Activated T-cell treated with anti-CD3 and anti-CD28 coated beads, Interleukin-2, amount 50 U/mL, for 4 hours (primary cell): ENCODE measurements at regions not wholly inside any gene's neighbourhood (a gene's known extent, or its start where the extent isn't known, plus 50 kb on each side); places are given as distances from the start of the nearest gene placed in this dataset.

Source experiments
- ATAC-seq, 2 donors: fragments of 200-7000 bp; cut with Tn5 transposase; one replicate each; pipeline ENCODE4 v1.10.0; 2021
- DNase-seq: peaks from one replicate; pipeline ENCODE4 v3.0.0-alpha.2; 2020
- H3K27me3 Mint-ChIP-seq: one replicate; pipeline ENCODE4 v1.8.0; 2021; ENCODE audit warnings: low read depth, mixed read lengths
- H3K36me3 Mint-ChIP-seq: one replicate; pipeline ENCODE4 v1.8.0; 2022; ENCODE audit warnings: mixed read lengths; ENCODE audit not compliant: insufficient read depth
- H3K4me1 Mint-ChIP-seq: one replicate; pipeline ENCODE4 v1.8.0; 2021; ENCODE audit warnings: low read depth, mixed read lengths
- H3K4me3 Mint-ChIP-seq: one replicate; pipeline ENCODE4 v1.8.0; 2021; ENCODE audit warnings: mild to moderate bottlenecking, moderate library complexity, mixed read lengths
- H3K9me3 Mint-ChIP-seq: one replicate; pipeline ENCODE4 v1.8.0; 2021; ENCODE audit warnings: mixed read lengths

- Mint-ChIP-seq H3K27me3 (peaks cover 3% of the 10 kb centered on the region), H3K4me1 (no peaks in the 10 kb centered on the region), H3K36me3 (no peaks in the 10 kb centered on the region), H3K9me3 (no peaks in the 10 kb centered on the region), H3K4me3 (no peak overlapping the region)
- ATAC-seq (no peak), DNase-seq (no peak)
Observed at GRCh38 chr4:89549907-89550306, 242.3 kb upstream of the GPRIN3 start.

- no peaks in the 10 kb centered on the region for H3K36me3 Mint-ChIP-seq
- H3K27me3 Mint-ChIP-seq = peaks cover 3% of the 10 kb centered on the region
- no peaks in the 10 kb centered on the region for H3K4me1 Mint-ChIP-seq
- peaks cover 15% of the 10 kb centered on the region for H3K9me3 Mint-ChIP-seq
- no peak for ATAC-seq
- no peak for DNase-seq
- H3K4me3 Mint-ChIP-seq = no peak overlapping the region
Observed at GRCh38 chr4:89545315-89545714, 237.7 kb upstream of the GPRIN3 start.

DNA sequence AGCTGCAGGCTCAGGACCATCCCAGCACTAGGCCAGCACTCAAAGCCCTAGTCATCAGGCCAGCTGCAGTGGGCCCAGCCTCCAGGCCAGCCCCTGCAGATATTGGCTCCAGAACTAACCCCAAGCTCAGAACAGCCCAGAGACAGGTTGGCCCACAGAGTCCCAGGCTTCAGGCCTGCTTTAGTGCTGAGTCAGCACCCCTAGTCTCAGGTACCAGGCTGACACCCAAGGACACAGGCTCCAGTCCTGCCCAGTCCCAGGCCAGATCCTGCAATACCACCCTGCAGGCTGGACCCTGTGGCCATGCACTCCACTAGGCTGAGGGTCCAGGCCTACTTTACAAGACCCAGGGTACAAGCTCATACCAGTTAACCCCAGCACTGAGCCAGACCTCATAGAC, 234.4 kb upstream of the GPRIN3 start:
- ATAC-seq (no peak), DNase-seq (no peak)
- Mint-ChIP-seq H3K4me1 (no peaks in the 10 kb centered on the region), H3K36me3 (no peaks in the 10 kb centered on the region), H3K27me3 (peaks cover 2% of the 10 kb centered on the region), H3K9me3 (peaks cover 15% of the 10 kb centered on the region), H3K4me3 (no peak overlapping the region)

- Mint-ChIP-seq H3K9me3 (peaks cover 19% of the 10 kb centered on the region), H3K27me3 (peaks cover 2% of the 10 kb centered on the region), H3K4me1 (no peaks in the 10 kb centered on the region), H3K4me3 (no peak overlapping the region), H3K36me3 (no peaks in the 10 kb centered on the region)
- DNase-seq (no peak), ATAC-seq (no peak)
Observed at GRCh38 chr4:89539797-89540711, 232.5 kb upstream of the GPRIN3 start.

- no peaks in the 10 kb centered on the region for H3K4me1 Mint-ChIP-seq
- H3K4me3 Mint-ChIP-seq = no peak overlapping the region
- peaks cover 2% of the 10 kb centered on the region for H3K27me3 Mint-ChIP-seq
- DNase-seq = no peak
- ATAC-seq = no peak
- H3K9me3 Mint-ChIP-seq = peaks cover 16% of the 10 kb centered on the region
- H3K36me3 Mint-ChIP-seq = no peaks in the 10 kb centered on the region
Observed at GRCh38 chr4:89539374-89539773, 231.8 kb upstream of the GPRIN3 start.

GRCh38 chr4:89538886-89539285, 231.3 kb upstream of the GPRIN3 start:
- Mint-ChIP-seq H3K4me1 (no peaks in the 10 kb centered on the region), H3K27me3 (peaks cover 5% of the 10 kb centered on the region), H3K9me3 (peaks cover 13% of the 10 kb centered on the region), H3K36me3 (no peaks in the 10 kb centered on the region), H3K4me3 (no peak overlapping the region)
- ATAC-seq = no peak
- DNase-seq = no peak

- no peaks in the 10 kb centered on the region for H3K4me1 Mint-ChIP-seq
- no peak for ATAC-seq
- H3K4me3 Mint-ChIP-seq = no peak overlapping the region
- peaks cover 5% of the 10 kb centered on the region for H3K27me3 Mint-ChIP-seq
- H3K36me3 Mint-ChIP-seq = no peaks in the 10 kb centered on the region
- peaks cover 9% of the 10 kb centered on the region for H3K9me3 Mint-ChIP-seq
- DNase-seq = no peak
Observed at GRCh38 chr4:89538171-89538570, 230.6 kb upstream of the GPRIN3 start.

DNA sequence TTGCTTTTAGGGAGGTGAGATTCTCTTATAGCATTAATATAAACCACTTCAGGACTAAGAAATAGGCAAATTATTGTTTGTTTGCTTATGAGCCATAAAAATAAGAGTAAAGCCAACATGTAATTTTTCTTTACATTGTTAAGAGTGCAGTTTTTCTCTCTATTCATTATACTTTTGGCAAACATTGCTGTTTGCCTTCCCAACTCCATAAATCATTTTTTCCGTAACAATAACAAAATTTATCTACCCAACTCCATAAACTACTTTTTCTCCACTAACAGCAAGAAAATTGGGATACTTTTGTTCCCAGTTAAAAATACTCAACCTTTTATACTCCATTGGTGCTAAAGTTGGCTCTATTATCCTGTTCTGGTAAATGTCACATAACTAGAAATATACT, 229.7 kb upstream of the GPRIN3 start:
- no peaks in the 10 kb centered on the region for H3K4me1 Mint-ChIP-seq
- ATAC-seq = no peak
- H3K36me3 Mint-ChIP-seq = no peaks in the 10 kb centered on the region

DNA sequence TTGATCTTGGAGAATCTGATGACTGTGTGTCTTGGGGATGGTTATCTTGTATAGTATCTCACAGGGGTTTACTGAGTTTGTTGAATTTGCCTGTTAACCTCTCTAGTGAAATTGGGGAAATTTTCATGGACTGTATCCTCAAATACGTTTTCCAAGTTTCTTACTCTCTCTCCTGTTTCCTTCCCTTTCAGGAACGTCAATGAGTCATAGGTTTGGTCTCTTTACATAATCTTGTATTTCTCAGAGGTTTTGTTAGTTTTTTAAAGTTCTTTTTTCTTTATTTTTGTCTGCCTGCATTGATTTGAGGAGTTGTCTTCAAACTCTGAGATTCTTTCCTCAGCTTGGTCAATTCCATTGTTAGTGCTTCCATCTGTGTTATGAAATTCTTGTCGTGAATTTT, 227.7 kb upstream of the GPRIN3 start:
- no peak for ATAC-seq
- no peak for DNase-seq
- no peaks in the 10 kb centered on the region for H3K36me3 Mint-ChIP-seq
- H3K4me1 Mint-ChIP-seq = no peaks in the 10 kb centered on the region
- peaks cover 5% of the 10 kb centered on the region for H3K9me3 Mint-ChIP-seq
- peaks cover 5% of the 10 kb centered on the region for H3K27me3 Mint-ChIP-seq
- no peak overlapping the region for H3K4me3 Mint-ChIP-seq

More for the DNA sequence above, 229.7 kb upstream of the GPRIN3 start:
- DNase-seq = no peak
- peaks cover 5% of the 10 kb centered on the region for H3K27me3 Mint-ChIP-seq
- no peak overlapping the region for H3K4me3 Mint-ChIP-seq
- H3K9me3 Mint-ChIP-seq = peaks cover 5% of the 10 kb centered on the region

- DNase-seq = no peak
- Mint-ChIP-seq H3K9me3 (peaks cover 5% of the 10 kb centered on the region), H3K4me3 (no peak overlapping the region), H3K27me3 (peaks cover 5% of the 10 kb centered on the region), H3K4me1 (no peaks in the 10 kb centered on the region), H3K36me3 (no peaks in the 10 kb centered on the region)
- ATAC-seq = no peak
Observed at GRCh38 chr4:89534356-89534755, 226.8 kb upstream of the GPRIN3 start.

- Mint-ChIP-seq H3K4me1 (peaks cover 11% of the 10 kb centered on the region), H3K9me3 (peaks cover 5% of the 10 kb centered on the region), H3K36me3 (no peaks in the 10 kb centered on the region), H3K27me3 (peaks cover 8% of the 10 kb centered on the region), H3K4me3 (no peak overlapping the region)
- DNase-seq (no peak), ATAC-seq (no peak)
Observed at GRCh38 chr4:89531932-89532640, 224.5 kb upstream of the GPRIN3 start.

DNA sequence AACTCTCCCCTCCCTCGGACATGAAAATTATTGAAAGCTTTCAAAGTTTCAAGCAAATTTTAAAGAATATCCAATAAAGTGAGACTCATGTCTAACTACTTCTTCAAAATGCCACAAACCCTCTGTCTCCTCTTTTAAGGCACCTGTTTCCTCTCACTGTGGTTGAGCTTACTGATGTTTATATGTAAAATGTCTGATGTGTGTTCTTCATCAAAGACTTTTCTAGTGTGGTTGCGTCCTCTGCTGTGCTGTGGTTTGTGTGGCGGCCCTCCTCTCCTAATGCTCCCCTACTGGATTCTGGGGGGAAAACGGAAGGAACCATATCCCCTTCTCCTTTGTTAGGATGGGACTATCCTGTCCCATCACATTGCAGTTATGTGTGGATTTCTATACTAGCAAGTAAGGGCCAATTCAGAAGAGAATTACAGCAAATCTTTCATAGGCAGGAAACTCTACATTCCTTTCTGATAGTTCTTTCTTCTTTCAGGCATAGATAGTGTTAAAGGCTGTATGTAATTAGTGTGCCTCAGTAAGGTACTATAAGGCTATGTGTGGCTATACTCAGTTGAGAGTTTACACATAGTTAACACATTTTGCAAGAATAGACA, 221.0 kb upstream of the GPRIN3 start:
- no peak overlapping the region for H3K4me3 Mint-ChIP-seq
- H3K9me3 Mint-ChIP-seq = no peaks in the 10 kb centered on the region
- peak in 1 of 2 donors; percentile 37 for ATAC-seq
- no peak for DNase-seq
- H3K4me1 Mint-ChIP-seq = peaks cover 11% of the 10 kb centered on the region
- H3K36me3 Mint-ChIP-seq = no peaks in the 10 kb centered on the region
- peaks cover 19% of the 10 kb centered on the region for H3K27me3 Mint-ChIP-seq

DNA sequence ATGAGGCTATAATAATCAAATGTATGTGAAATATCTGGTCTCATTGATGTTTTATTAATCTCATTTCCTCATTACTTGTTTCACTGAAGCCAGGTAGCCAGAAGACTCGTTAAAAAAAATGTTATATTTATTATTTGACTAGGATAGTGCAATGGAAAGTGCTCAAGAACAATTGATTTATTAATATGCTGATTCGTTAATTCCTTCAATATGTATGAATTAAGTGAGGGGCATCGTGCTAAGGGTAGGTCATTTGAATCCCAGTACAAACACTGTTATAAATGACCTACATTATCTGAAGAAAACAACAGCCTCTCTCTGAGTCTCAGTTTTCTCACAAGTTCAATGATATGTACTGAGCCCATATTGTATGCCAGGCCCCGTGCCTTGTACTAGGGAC, 214.2 kb upstream of the GPRIN3 start:
- DNase-seq (no peak), ATAC-seq (no peak)
- Mint-ChIP-seq H3K4me3 (no peak overlapping the region), H3K9me3 (no peaks in the 10 kb centered on the region), H3K4me1 (no peaks in the 10 kb centered on the region), H3K36me3 (no peaks in the 10 kb centered on the region), H3K27me3 (peaks cover 38% of the 10 kb centered on the region)

DNA sequence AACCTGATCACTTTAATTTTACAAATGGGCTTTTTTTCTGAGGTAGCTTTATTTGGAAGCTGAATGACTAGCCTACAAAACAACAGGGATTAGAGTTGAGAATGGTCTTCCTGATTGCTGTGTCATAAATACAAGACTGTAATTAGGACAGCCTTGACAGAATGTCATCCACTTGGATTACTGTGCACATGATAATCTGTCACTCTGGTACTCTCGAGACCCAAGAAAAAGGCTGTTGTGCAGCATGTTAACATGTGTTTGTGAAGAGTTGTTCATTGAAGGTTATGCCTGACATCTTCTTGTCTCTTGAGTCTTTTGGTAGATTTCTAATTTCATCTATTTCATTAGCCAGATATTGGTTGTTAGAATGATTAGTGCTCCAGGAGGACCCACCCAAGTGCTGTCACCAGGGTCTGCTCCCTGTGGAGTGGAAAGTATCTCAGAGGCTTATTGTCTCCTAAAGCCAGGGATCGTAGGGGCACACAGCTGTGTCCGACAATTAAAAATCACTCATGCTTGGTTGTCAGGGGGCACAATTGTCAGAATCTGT, 212.2 kb upstream of the GPRIN3 start:
- H3K4me1 Mint-ChIP-seq = no peaks in the 10 kb centered on the region
- H3K4me3 Mint-ChIP-seq = no peak overlapping the region
- H3K36me3 Mint-ChIP-seq = no peaks in the 10 kb centered on the region
- H3K27me3 Mint-ChIP-seq = peaks cover 26% of the 10 kb centered on the region
- ATAC-seq = no peak
- DNase-seq = no peak
- H3K9me3 Mint-ChIP-seq = no peaks in the 10 kb centered on the region
